ENCODE measurements at regions not wholly inside any gene's neighbourhood (a gene's known extent, or its start where the extent isn't known, plus 50 kb on each side); places are given as distances from the start of the nearest gene placed in this dataset.
A peak's percentile ranks its signal among the peaks of the same experiment; 100 is the strongest.

GRCh38 chr11:114915871-114916805, 237.8 kb downstream of the NXPE2 start:
- no peak overlapping the region for H2AFZ ChIP-seq (ENCODE audit: low read depth)
- CTCF ChIA-PET: interaction anchor here (0.5 to 1.6 kb wide), 4 partner anchors 13 to 1611 kb away, joined by 3 to 5 read pairs (median 4); no protein-coding TSS in a partner anchor
- H3K79me2 ChIP-seq (ENCODE audit: insufficient read depth): no peaks in the 10 kb centered on the region
- peak; percentile 66 for DNase-seq
- no peaks in the 10 kb centered on the region for H3F3A ChIP-seq (replicated peaks; ENCODE audit: insufficient read depth)
- H3K27ac ChIP-seq (ENCODE audit: low read depth in 2 of 2, low read length in 1 of 2): no peak overlapping the region; a peak in 1 of 4 replicates
- WGBS (ENCODE audit: low lambda C conversion rate): 7% methylated on average over 13 of the region's 13 CpGs
- H4K20me1 ChIP-seq (ENCODE audit: insufficient read depth): no peaks in the 10 kb centered on the region
- H3K9me2 ChIP-seq: no peaks in the 10 kb centered on the region
- H3K4me1 ChIP-seq (ENCODE audit: control insufficient read depth in 1 of 2, insufficient read depth in 2 of 2, low read depth in 1 of 2, low read length in 1 of 2): peaks cover 0 to 18% of the 10 kb centered on the region in 2 experiments; a peak in 2 of 4 replicates
- no peak overlapping the region for H3K4me2 ChIP-seq
- H3K9me3 ChIP-seq: no peaks in the 10 kb centered on the region
- H3K36me3 ChIP-seq (replicated peaks in 1 of 2; ENCODE audit: control insufficient read depth in 1 of 2, insufficient read depth in 2 of 2, low read length in 1 of 2): no peaks in the 10 kb centered on the region
- TF ChIP-seq FOXJ3 (CRISPR knock-in tag; IDR thresholded peaks at IDR 0.05) (no peak), IRF3 (IDR thresholded peaks at IDR 0.05; ENCODE audit: low read depth, low read length) (no peak), RAD21 (IDR thresholded peaks at IDR 0.05; ENCODE audit: low read length) (peak; percentile 27), EZH2phosphoT487 (IDR thresholded peaks at IDR 0.05; ENCODE audit: borderline replicate concordance, low read depth) (no peak), GATA2 (CRISPR knock-in tag; IDR thresholded peaks at IDR 0.05) (peak; percentile 85), SIN3A (IDR thresholded peaks at IDR 0.05; ENCODE audit: borderline replicate concordance, low read depth, low read length) (no peak), TEAD4 (IDR thresholded peaks at IDR 0.05; ENCODE audit: borderline replicate concordance, insufficient read depth) (no peak), RCOR1 (IDR thresholded peaks at IDR 0.05; ENCODE audit: low read length) (peak; percentile 74), EP300 (IDR thresholded peaks at IDR 0.05; ENCODE audit: borderline replicate concordance in 1 of 2, low read depth in 1 of 2, low read length in 1 of 2) (peak in 1 of 2 experiments; percentile 74; a peak in 2 of 4 replicates)
- POLR2A ChIA-PET: no interaction called here
- no peak overlapping the region for H3K4me3 ChIP-seq (ENCODE audit: low read depth in 2 of 2, low read length in 1 of 2)
- no peaks in the 10 kb centered on the region for H3K27me3 ChIP-seq (ENCODE audit: insufficient read depth)
- no peak overlapping the region for H3K9ac ChIP-seq

- Histone ChIP-seq H2AFZ (ENCODE audit: low read depth) (no peak overlapping the region), H3K79me2 (ENCODE audit: insufficient read depth) (no peaks in the 10 kb centered on the region), H3K27me3 (ENCODE audit: insufficient read depth) (no peaks in the 10 kb centered on the region), H3K36me3 (replicated peaks in 1 of 2; ENCODE audit: control insufficient read depth in 1 of 2, insufficient read depth in 2 of 2, low read length in 1 of 2) (no peaks in the 10 kb centered on the region), H3K4me1 (ENCODE audit: control insufficient read depth in 1 of 2, insufficient read depth in 2 of 2, low read depth in 1 of 2, low read length in 1 of 2) (peaks cover 0 to 18% of the 10 kb centered on the region in 2 experiments; a peak in 2 of 4 replicates), H3K9me2 (no peaks in the 10 kb centered on the region), H3K9ac (no peak overlapping the region), H3K27ac (ENCODE audit: low read depth in 2 of 2, low read length in 1 of 2) (no peak overlapping the region), H3K9me3 (no peaks in the 10 kb centered on the region), H3K4me2 (no peak overlapping the region), H3K4me3 (ENCODE audit: low read depth in 2 of 2, low read length in 1 of 2) (no peak overlapping the region), H4K20me1 (ENCODE audit: insufficient read depth) (no peaks in the 10 kb centered on the region), H3F3A (replicated peaks; ENCODE audit: insufficient read depth) (no peaks in the 10 kb centered on the region)
- no peak for TF ChIP-seq FOXJ3 (CRISPR knock-in tag; IDR thresholded peaks at IDR 0.05)
- no peak for TF ChIP-seq CTCF (IDR thresholded peaks at IDR 0.05)
- TF ChIP-seq TEAD4 (IDR thresholded peaks at IDR 0.05; ENCODE audit: borderline replicate concordance, insufficient read depth): no peak
- TF ChIP-seq RFX5 (IDR thresholded peaks at IDR 0.05; ENCODE audit: low read length): no peak
- no peak for TF ChIP-seq ZBTB33 (IDR thresholded peaks at IDR 0.05; ENCODE audit: borderline replicate concordance, low read depth)
- TF ChIP-seq NFIC (IDR thresholded peaks at IDR 0.05; ENCODE audit: borderline replicate concordance): no peak
- no peak for TF ChIP-seq ELF1 (IDR thresholded peaks at IDR 0.05)
- TF ChIP-seq RCOR1 (IDR thresholded peaks at IDR 0.05; ENCODE audit: low read length): no peak
- TF ChIP-seq REST (IDR thresholded peaks at IDR 0.05; ENCODE audit: low read depth, low read length): no peak
- WGBS (ENCODE audit: low lambda C conversion rate): 30% methylated on average over 8 of the region's 8 CpGs
- ChIA-PET CTCF (interaction anchor here (0.9 kb wide), 1 partner anchor 12 kb away, joined by 3 read pairs; no protein-coding TSS in a partner anchor), POLR2A (no interaction called here)
- no peak for DNase-seq
Observed at GRCh38 chr11:114918286-114918685, 240.0 kb downstream of the NXPE2 start.
